HG03159 (cell line): ENCODE measurements at regions not wholly inside any gene's neighbourhood (a gene's known extent, or its start where the extent isn't known, plus 50 kb on each side); places are given as distances from the start of the nearest gene placed in this dataset.

Experiments used
- ATAC-seq: cut with Tn5 transposase; IDR thresholded peaks from one replicate; pipeline ENCODE4 v1.9.1; 2021; ENCODE audit warnings: mild to moderate bottlenecking, moderate library complexity; ENCODE audit not compliant: unreplicated experiment

- no peak for ATAC-seq
Observed at GRCh38 chr5:142386137-142387023, 61.6 kb upstream of the SPRY4 start.

- no peak for ATAC-seq
Observed at GRCh38 chr5:142385194-142385593, 60.4 kb upstream of the SPRY4 start.

GRCh38 chr5:142384014-142384413 lies 59.2 kb upstream of the SPRY4 start:
- no peak for ATAC-seq

GRCh38 chr5:142382186-142382585 lies 57.4 kb upstream of the SPRY4 start:
- ATAC-seq = no peak

- no peak for ATAC-seq
Observed at GRCh38 chr5:142378737-142379634, 54.2 kb upstream of the SPRY4 start.

- ATAC-seq = no peak
Observed at GRCh38 chr5:142375944-142376411, 51.2 kb upstream of the SPRY4 start.
